ENCODE measurements at regions not wholly inside any gene's neighbourhood (a gene's known extent, or its start where the extent isn't known, plus 50 kb on each side); places are given as distances from the start of the nearest gene placed in this dataset.

DNA sequence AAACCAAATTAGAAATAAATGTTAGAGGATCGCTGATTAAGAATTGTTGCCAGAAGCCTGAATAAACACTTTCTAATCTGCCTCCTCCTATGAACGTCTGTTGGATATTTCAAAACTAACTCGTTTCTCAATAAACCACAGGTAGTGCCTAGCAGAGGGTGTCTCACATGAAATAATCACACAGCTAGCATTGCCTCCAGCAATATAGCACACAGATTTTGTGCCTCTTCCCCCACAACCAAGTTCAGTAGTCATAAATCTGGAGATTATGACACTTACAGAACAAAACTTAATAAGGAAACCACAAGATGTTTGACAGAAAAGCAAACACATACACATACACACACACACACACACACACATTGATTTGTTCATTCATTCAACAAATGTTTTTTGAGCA, 173.2 kb upstream of the CDH10 start:
- DNase-seq (ENCODE audit: low spot score) = no peak
- H3K9me3 Mint-ChIP-seq (ENCODE audit: low read depth) = peaks cover 20% of the 10 kb centered on the region

DNA sequence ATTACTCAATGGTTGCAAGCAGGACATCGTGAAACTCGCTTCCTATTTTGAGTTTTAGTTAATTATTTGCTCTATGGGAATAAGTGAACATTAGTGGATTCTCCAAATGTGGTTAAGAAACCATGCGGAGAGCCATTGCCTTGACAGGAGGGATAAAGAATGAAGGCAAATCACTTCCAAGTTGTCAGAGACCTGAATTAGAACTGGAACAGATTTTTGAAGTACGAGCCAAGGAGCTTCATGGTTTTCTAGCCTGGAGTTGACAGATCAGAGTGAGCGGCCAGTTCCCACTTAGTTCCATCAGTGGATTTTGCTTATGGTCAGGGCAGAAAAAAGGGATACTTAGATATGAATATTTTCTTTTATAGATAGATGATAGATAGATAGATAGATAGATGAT, 171.4 kb upstream of the CDH10 start:
- H3K36me3 Mint-ChIP-seq (ENCODE audit: low read depth) = no peaks in the 10 kb centered on the region
- TF ChIP-seq, protein P1, sequence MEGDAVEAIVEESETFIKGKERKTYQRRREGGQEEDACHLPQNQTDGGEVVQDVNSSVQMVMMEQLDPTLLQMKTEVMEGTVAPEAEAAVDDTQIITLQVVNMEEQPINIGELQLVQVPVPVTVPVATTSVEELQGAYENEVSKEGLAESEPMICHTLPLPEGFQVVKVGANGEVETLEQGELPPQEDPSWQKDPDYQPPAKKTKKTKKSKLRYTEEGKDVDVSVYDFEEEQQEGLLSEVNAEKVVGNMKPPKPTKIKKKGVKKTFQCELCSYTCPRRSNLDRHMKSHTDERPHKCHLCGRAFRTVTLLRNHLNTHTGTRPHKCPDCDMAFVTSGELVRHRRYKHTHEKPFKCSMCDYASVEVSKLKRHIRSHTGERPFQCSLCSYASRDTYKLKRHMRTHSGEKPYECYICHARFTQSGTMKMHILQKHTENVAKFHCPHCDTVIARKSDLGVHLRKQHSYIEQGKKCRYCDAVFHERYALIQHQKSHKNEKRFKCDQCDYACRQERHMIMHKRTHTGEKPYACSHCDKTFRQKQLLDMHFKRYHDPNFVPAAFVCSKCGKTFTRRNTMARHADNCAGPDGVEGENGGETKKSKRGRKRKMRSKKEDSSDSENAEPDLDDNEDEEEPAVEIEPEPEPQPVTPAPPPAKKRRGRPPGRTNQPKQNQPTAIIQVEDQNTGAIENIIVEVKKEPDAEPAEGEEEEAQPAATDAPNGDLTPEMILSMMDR (IDR thresholded peaks at IDR 0.05) = no peak
- H3K9me3 Mint-ChIP-seq (ENCODE audit: low read depth) = peaks cover 8% of the 10 kb centered on the region
- no peak overlapping the region for H3K27ac Mint-ChIP-seq (ENCODE audit: unreplicated experiment)
- no peaks in the 10 kb centered on the region for H3K27me3 Mint-ChIP-seq (ENCODE audit: low read depth)
- H3K4me3 Mint-ChIP-seq (ENCODE audit: unreplicated experiment) = no peak overlapping the region
- H3K4me1 Mint-ChIP-seq (ENCODE audit: low read depth) = no peaks in the 10 kb centered on the region
- DNase-seq (ENCODE audit: low spot score) = no peak

More for the DNA sequence above, 173.2 kb upstream of the CDH10 start:
- H3K27me3 Mint-ChIP-seq (ENCODE audit: low read depth) = no peaks in the 10 kb centered on the region
- no peak overlapping the region for H3K27ac Mint-ChIP-seq (ENCODE audit: unreplicated experiment)
- no peaks in the 10 kb centered on the region for H3K4me1 Mint-ChIP-seq (ENCODE audit: low read depth)
- H3K4me3 Mint-ChIP-seq (ENCODE audit: unreplicated experiment) = no peak overlapping the region
- H3K36me3 Mint-ChIP-seq (ENCODE audit: low read depth) = no peaks in the 10 kb centered on the region
- TF ChIP-seq, protein P1 (IDR thresholded peaks at IDR 0.05) = no peak

DNA sequence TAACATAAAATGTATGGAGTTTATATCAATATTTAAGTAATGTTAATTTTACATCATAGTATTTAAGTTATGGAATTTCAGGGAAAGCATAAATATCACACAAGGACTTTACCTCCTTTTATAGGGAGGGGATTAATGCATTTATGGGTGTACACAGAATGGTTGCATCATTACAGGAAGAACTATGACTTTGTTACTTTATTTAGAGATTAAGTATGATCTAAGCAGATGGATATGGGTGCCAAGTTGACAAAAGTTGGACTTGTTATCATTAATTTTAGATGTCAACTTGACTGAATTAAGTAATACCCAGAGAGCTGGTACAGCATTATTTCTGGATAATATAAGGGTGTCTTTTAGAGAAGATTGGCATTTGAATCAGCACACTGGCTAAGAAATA, 160.5 kb upstream of the CDH10 start:
- TF ChIP-seq, protein P1 (IDR thresholded peaks at IDR 0.05) = no peak
- no peak for DNase-seq (ENCODE audit: low spot score)
- H3K27ac Mint-ChIP-seq (ENCODE audit: unreplicated experiment) = no peak overlapping the region
- H3K4me3 Mint-ChIP-seq (ENCODE audit: unreplicated experiment) = no peak overlapping the region
- peaks cover 4% of the 10 kb centered on the region for H3K27me3 Mint-ChIP-seq (ENCODE audit: low read depth)
- no peaks in the 10 kb centered on the region for H3K36me3 Mint-ChIP-seq (ENCODE audit: low read depth)
- peaks cover 2% of the 10 kb centered on the region for H3K9me3 Mint-ChIP-seq (ENCODE audit: low read depth)
- no peaks in the 10 kb centered on the region for H3K4me1 Mint-ChIP-seq (ENCODE audit: low read depth)

DNA sequence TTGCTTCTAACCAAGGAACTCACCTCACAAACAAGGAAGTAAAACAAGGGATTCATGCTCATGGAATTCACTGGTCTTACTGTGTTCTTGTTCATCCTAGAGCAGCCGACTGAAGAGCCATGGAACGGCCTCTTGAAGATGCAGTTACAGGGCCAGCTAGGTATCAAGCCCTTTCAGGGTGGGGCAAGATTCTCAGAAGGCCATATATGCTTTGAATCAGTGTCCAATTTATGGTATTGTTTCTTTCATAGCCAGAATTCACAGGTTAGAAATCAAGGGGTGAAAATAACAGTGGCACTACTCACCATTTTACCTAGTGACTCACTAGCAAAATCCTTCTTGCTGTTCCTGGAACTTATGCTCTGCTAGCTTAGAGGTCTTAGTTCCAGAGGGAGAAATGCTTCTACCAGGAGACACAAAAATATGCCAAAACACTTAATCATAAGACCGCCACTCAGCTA, 159.5 kb upstream of the CDH10 start:
- Mint-ChIP-seq H3K9me3 (ENCODE audit: low read depth) (peaks cover 2% of the 10 kb centered on the region), H3K4me1 (ENCODE audit: low read depth) (no peaks in the 10 kb centered on the region), H3K27ac (ENCODE audit: unreplicated experiment) (no peak overlapping the region), H3K36me3 (ENCODE audit: low read depth) (no peaks in the 10 kb centered on the region), H3K27me3 (ENCODE audit: low read depth) (peaks cover 5% of the 10 kb centered on the region), H3K4me3 (ENCODE audit: unreplicated experiment) (no peak overlapping the region)
- no peak for DNase-seq (ENCODE audit: low spot score)
- TF ChIP-seq, protein P1 (IDR thresholded peaks at IDR 0.05) = no peak

DNA sequence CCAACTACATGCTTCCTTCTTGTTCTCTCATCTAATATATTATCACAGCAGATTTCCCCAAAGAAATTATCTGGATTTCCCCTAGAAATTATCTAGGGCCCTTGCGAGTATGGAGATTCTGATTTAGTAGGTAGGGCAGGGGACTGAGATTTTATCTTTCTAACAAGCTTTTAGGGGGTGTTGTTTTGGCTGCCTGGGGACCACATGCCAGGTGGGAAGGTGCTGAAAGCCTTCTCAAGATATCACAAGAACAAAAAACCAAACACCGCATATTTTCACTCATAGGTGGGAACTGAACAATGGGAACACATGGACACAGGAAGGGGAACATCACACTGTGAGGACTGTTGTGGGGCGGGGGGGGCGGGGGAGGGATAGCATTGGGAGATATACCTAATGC, 146.5 kb upstream of the CDH10 start:
- peaks cover 5% of the 10 kb centered on the region for H3K4me1 Mint-ChIP-seq (ENCODE audit: low read depth)
- H3K9me3 Mint-ChIP-seq (ENCODE audit: low read depth) = no peaks in the 10 kb centered on the region
- no peak for DNase-seq (ENCODE audit: low spot score)
- H3K36me3 Mint-ChIP-seq (ENCODE audit: low read depth) = no peaks in the 10 kb centered on the region
- no peak overlapping the region for H3K27ac Mint-ChIP-seq (ENCODE audit: unreplicated experiment)
- H3K4me3 Mint-ChIP-seq (ENCODE audit: unreplicated experiment) = no peak overlapping the region
- TF ChIP-seq, protein P1 (IDR thresholded peaks at IDR 0.05) = no peak
- no peaks in the 10 kb centered on the region for H3K27me3 Mint-ChIP-seq (ENCODE audit: low read depth)
